ENCODE measurements at regions not wholly inside any gene's neighbourhood (a gene's known extent, or its start where the extent isn't known, plus 50 kb on each side); places are given as distances from the start of the nearest gene placed in this dataset.

- no peak for DNase-seq (ENCODE audit: low read depth in 4 of 6, low spot score in 6 of 6)
- Histone ChIP-seq H3K36me3 (ENCODE audit: control insufficient read depth, insufficient read depth, low read length) (no peaks in the 10 kb centered on the region), H3K4me3 (ENCODE audit: low read depth, low read length) (no peak overlapping the region), H3K9me3 (ENCODE audit: control insufficient read depth, insufficient read depth, low read length) (no peaks in the 10 kb centered on the region), H3K27ac (ENCODE audit: low read depth, low read length) (no peak overlapping the region), H3K27me3 (ENCODE audit: control insufficient read depth, insufficient read depth, low read length) (peaks cover 32% of the 10 kb centered on the region), H3K4me1 (ENCODE audit: control insufficient read depth, insufficient read depth, low read length) (peaks cover 8% of the 10 kb centered on the region)
- WGBS (ENCODE audit: insufficient coverage): 86% methylated on average over 1 of the region's 3 CpGs
Measured at GRCh38 chr20:39106791-39107190, 144.6 kb downstream of the DHX35 start.

- H3K27me3 ChIP-seq (ENCODE audit: control insufficient read depth, insufficient read depth, low read length): peaks cover 27% of the 10 kb centered on the region
- peaks cover 8% of the 10 kb centered on the region for H3K4me1 ChIP-seq (ENCODE audit: control insufficient read depth, insufficient read depth, low read length)
- DNase-seq (ENCODE audit: low read depth in 4 of 6, low spot score in 6 of 6): no peak
- no peak overlapping the region for H3K4me3 ChIP-seq (ENCODE audit: low read depth, low read length)
- no peaks in the 10 kb centered on the region for H3K9me3 ChIP-seq (ENCODE audit: control insufficient read depth, insufficient read depth, low read length)
- H3K27ac ChIP-seq (ENCODE audit: low read depth, low read length): no peak overlapping the region
- WGBS (ENCODE audit: insufficient coverage): 100% methylated on average over 2 of the region's 5 CpGs
- no peaks in the 10 kb centered on the region for H3K36me3 ChIP-seq (ENCODE audit: control insufficient read depth, insufficient read depth, low read length)
Measured at GRCh38 chr20:39105551-39105950, 143.4 kb downstream of the DHX35 start.

- no peaks in the 10 kb centered on the region for H3K4me1 ChIP-seq (ENCODE audit: control insufficient read depth, insufficient read depth, low read length)
- WGBS (ENCODE audit: insufficient coverage): no CpG with 5 or more reads among the region's 1 CpG
- H3K36me3 ChIP-seq (ENCODE audit: control insufficient read depth, insufficient read depth, low read length): no peaks in the 10 kb centered on the region
- H3K27me3 ChIP-seq (ENCODE audit: control insufficient read depth, insufficient read depth, low read length): peaks cover 13% of the 10 kb centered on the region
- no peak for DNase-seq (ENCODE audit: low read depth in 4 of 6, low spot score in 6 of 6)
- no peaks in the 10 kb centered on the region for H3K9me3 ChIP-seq (ENCODE audit: control insufficient read depth, insufficient read depth, low read length)
- H3K4me3 ChIP-seq (ENCODE audit: low read depth, low read length): no peak overlapping the region
- H3K27ac ChIP-seq (ENCODE audit: low read depth, low read length): no peak overlapping the region
Measured at GRCh38 chr20:39103732-39104131, 141.6 kb downstream of the DHX35 start.

- WGBS (ENCODE audit: insufficient coverage): 98% methylated on average over 4 of the region's 4 CpGs
- Histone ChIP-seq H3K9me3 (ENCODE audit: control insufficient read depth, insufficient read depth, low read length) (no peaks in the 10 kb centered on the region), H3K27ac (ENCODE audit: low read depth, low read length) (no peak overlapping the region), H3K4me3 (ENCODE audit: low read depth, low read length) (no peak overlapping the region), H3K4me1 (ENCODE audit: control insufficient read depth, insufficient read depth, low read length) (no peaks in the 10 kb centered on the region), H3K36me3 (ENCODE audit: control insufficient read depth, insufficient read depth, low read length) (no peaks in the 10 kb centered on the region), H3K27me3 (ENCODE audit: control insufficient read depth, insufficient read depth, low read length) (peaks cover 11% of the 10 kb centered on the region)
- no peak for DNase-seq (ENCODE audit: low read depth in 4 of 6, low spot score in 6 of 6)
Measured at GRCh38 chr20:39103305-39103704, 141.2 kb downstream of the DHX35 start.

GRCh38 chr20:39101895-39102294, 139.8 kb downstream of the DHX35 start:
- H3K4me1 ChIP-seq (ENCODE audit: control insufficient read depth, insufficient read depth, low read length): no peaks in the 10 kb centered on the region
- no peaks in the 10 kb centered on the region for H3K9me3 ChIP-seq (ENCODE audit: control insufficient read depth, insufficient read depth, low read length)
- no peaks in the 10 kb centered on the region for H3K36me3 ChIP-seq (ENCODE audit: control insufficient read depth, insufficient read depth, low read length)
- no peak overlapping the region for H3K4me3 ChIP-seq (ENCODE audit: low read depth, low read length)
- WGBS (ENCODE audit: insufficient coverage): 93% methylated on average over 3 of the region's 3 CpGs
- no peak overlapping the region for H3K27ac ChIP-seq (ENCODE audit: low read depth, low read length)
- no peak for DNase-seq (ENCODE audit: low read depth in 4 of 6, low spot score in 6 of 6)
- peaks cover 3% of the 10 kb centered on the region for H3K27me3 ChIP-seq (ENCODE audit: control insufficient read depth, insufficient read depth, low read length)

- Histone ChIP-seq H3K9me3 (ENCODE audit: control insufficient read depth, insufficient read depth, low read length) (no peaks in the 10 kb centered on the region), H3K4me1 (ENCODE audit: control insufficient read depth, insufficient read depth, low read length) (no peaks in the 10 kb centered on the region), H3K36me3 (ENCODE audit: control insufficient read depth, insufficient read depth, low read length) (no peaks in the 10 kb centered on the region), H3K27ac (ENCODE audit: low read depth, low read length) (no peak overlapping the region), H3K4me3 (ENCODE audit: low read depth, low read length) (no peak overlapping the region), H3K27me3 (ENCODE audit: control insufficient read depth, insufficient read depth, low read length) (peaks cover 3% of the 10 kb centered on the region)
- no CpG with 5 or more reads among the region's 6 CpGs for WGBS (ENCODE audit: insufficient coverage)
- peak in 1 of 6 donors; percentile 64 for DNase-seq (ENCODE audit: low read depth in 4 of 6, low spot score in 6 of 6)
Measured at GRCh38 chr20:39100691-39101090, 138.5 kb downstream of the DHX35 start.

- WGBS (ENCODE audit: insufficient coverage): 38% methylated on average over 2 of the region's 3 CpGs
Measured at GRCh38 chr20:39097889-39098288, 135.7 kb downstream of the DHX35 start.

GRCh38 chr20:39095870-39096269, 133.7 kb downstream of the DHX35 start:
- Histone ChIP-seq H3K4me1 (ENCODE audit: control insufficient read depth, insufficient read depth, low read length) (peaks cover 4% of the 10 kb centered on the region), H3K9me3 (ENCODE audit: control insufficient read depth, insufficient read depth, low read length) (no peaks in the 10 kb centered on the region), H3K27me3 (ENCODE audit: control insufficient read depth, insufficient read depth, low read length) (no peaks in the 10 kb centered on the region), H3K4me3 (ENCODE audit: low read depth, low read length) (no peak overlapping the region), H3K36me3 (ENCODE audit: control insufficient read depth, insufficient read depth, low read length) (no peaks in the 10 kb centered on the region), H3K27ac (ENCODE audit: low read depth, low read length) (no peak overlapping the region)
- no peak for DNase-seq (ENCODE audit: low read depth in 4 of 6, low spot score in 6 of 6)
- WGBS (ENCODE audit: insufficient coverage): 80% methylated on average over 1 of the region's 1 CpG

More at GRCh38 chr20:39097889-39098288, 135.7 kb downstream of the DHX35 start:
- DNase-seq (ENCODE audit: low read depth in 4 of 6, low spot score in 6 of 6): no peak
- H3K4me3 ChIP-seq (ENCODE audit: low read depth, low read length): no peak overlapping the region
- no peak overlapping the region for H3K27ac ChIP-seq (ENCODE audit: low read depth, low read length)
- peaks cover 3% of the 10 kb centered on the region for H3K27me3 ChIP-seq (ENCODE audit: control insufficient read depth, insufficient read depth, low read length)
- no peaks in the 10 kb centered on the region for H3K36me3 ChIP-seq (ENCODE audit: control insufficient read depth, insufficient read depth, low read length)
- no peaks in the 10 kb centered on the region for H3K9me3 ChIP-seq (ENCODE audit: control insufficient read depth, insufficient read depth, low read length)
- no peaks in the 10 kb centered on the region for H3K4me1 ChIP-seq (ENCODE audit: control insufficient read depth, insufficient read depth, low read length)

- H3K4me3 ChIP-seq (ENCODE audit: low read depth, low read length): no peak overlapping the region
- 80% methylated on average over 1 of the region's 1 CpG for WGBS (ENCODE audit: insufficient coverage)
- no peaks in the 10 kb centered on the region for H3K9me3 ChIP-seq (ENCODE audit: control insufficient read depth, insufficient read depth, low read length)
- no peaks in the 10 kb centered on the region for H3K27me3 ChIP-seq (ENCODE audit: control insufficient read depth, insufficient read depth, low read length)
- no peak overlapping the region for H3K27ac ChIP-seq (ENCODE audit: low read depth, low read length)
- DNase-seq (ENCODE audit: low read depth in 4 of 6, low spot score in 6 of 6): no peak
- H3K4me1 ChIP-seq (ENCODE audit: control insufficient read depth, insufficient read depth, low read length): peaks cover 8% of the 10 kb centered on the region
- H3K36me3 ChIP-seq (ENCODE audit: control insufficient read depth, insufficient read depth, low read length): no peaks in the 10 kb centered on the region
Measured at GRCh38 chr20:39094391-39094790, 132.2 kb downstream of the DHX35 start.

GRCh38 chr20:39092733-39093410, 130.7 kb downstream of the DHX35 start:
- DNase-seq (ENCODE audit: low read depth in 4 of 6, low spot score in 6 of 6): no peak
- no peaks in the 10 kb centered on the region for H3K36me3 ChIP-seq (ENCODE audit: control insufficient read depth, insufficient read depth, low read length)
- no peak overlapping the region for H3K4me3 ChIP-seq (ENCODE audit: low read depth, low read length)
- 94% methylated on average over 3 of the region's 3 CpGs for WGBS (ENCODE audit: insufficient coverage)
- H3K9me3 ChIP-seq (ENCODE audit: control insufficient read depth, insufficient read depth, low read length): no peaks in the 10 kb centered on the region
- no peaks in the 10 kb centered on the region for H3K27me3 ChIP-seq (ENCODE audit: control insufficient read depth, insufficient read depth, low read length)
- H3K27ac ChIP-seq (ENCODE audit: low read depth, low read length): no peak overlapping the region
- peaks cover 8% of the 10 kb centered on the region for H3K4me1 ChIP-seq (ENCODE audit: control insufficient read depth, insufficient read depth, low read length)
